ENCODE measurements at regions not wholly inside any gene's neighbourhood (a gene's known extent, or its start where the extent isn't known, plus 50 kb on each side); places are given as distances from the start of the nearest gene placed in this dataset.

GRCh38 chr3:106399761-106400160, 530.9 kb upstream of the CBLB start:
- H3K79me2 ChIP-seq: no peaks in the 10 kb centered on the region
- peaks cover 6% of the 10 kb centered on the region for H3K4me1 ChIP-seq (ENCODE audit: insufficient read depth)
- TF ChIP-seq EZH2phosphoT487 (IDR thresholded peaks at IDR 0.05; ENCODE audit: low read depth, severe bottlenecking, unreplicated experiment) (no peak), EZH2 (IDR thresholded peaks at IDR 0.05; ENCODE audit: borderline replicate concordance) (no peak), CTCF (IDR thresholded peaks at IDR 0.05; ENCODE audit: poor library complexity) (no peak)
- no peaks in the 10 kb centered on the region for H3K36me3 ChIP-seq (replicated peaks; ENCODE audit: insufficient read depth, low read depth)
- H2AFZ ChIP-seq: no peak overlapping the region
- no peaks in the 10 kb centered on the region for H3K9me3 ChIP-seq (ENCODE audit: low read depth)
- H3K27me3 ChIP-seq: no peaks in the 10 kb centered on the region
- DNase-seq (ENCODE audit: low spot score): no peak
- H3K9me2 ChIP-seq (replicated peaks; ENCODE audit: insufficient read depth): no peaks in the 10 kb centered on the region
- peak overlapping the region; percentile 1 for H3K4me2 ChIP-seq
- 66% methylated on average over 4 of the region's 4 CpGs for WGBS (ENCODE audit: low lambda C conversion rate, missing lambda C conversion rate)
- H4K20me1 ChIP-seq (ENCODE audit: insufficient read depth, poor library complexity, severe bottlenecking): no peaks in the 10 kb centered on the region
- H3K27ac ChIP-seq: no peak overlapping the region
- H3K4me3 ChIP-seq: no peak overlapping the region

GRCh38 chr3:106401666-106402490, 533.1 kb upstream of the CBLB start:
- DNase-seq (ENCODE audit: low spot score): no peak
- Histone ChIP-seq H3K36me3 (replicated peaks; ENCODE audit: insufficient read depth, low read depth) (no peaks in the 10 kb centered on the region), H3K4me2 (no peak overlapping the region), H3K4me1 (ENCODE audit: insufficient read depth) (peaks cover 6% of the 10 kb centered on the region), H3K4me3 (no peak overlapping the region), H3K27ac (no peak overlapping the region), H2AFZ (no peak overlapping the region), H3K9me2 (replicated peaks; ENCODE audit: insufficient read depth) (no peaks in the 10 kb centered on the region), H4K20me1 (ENCODE audit: insufficient read depth, poor library complexity, severe bottlenecking) (no peaks in the 10 kb centered on the region), H3K9me3 (ENCODE audit: low read depth) (no peaks in the 10 kb centered on the region), H3K79me2 (no peaks in the 10 kb centered on the region), H3K27me3 (no peaks in the 10 kb centered on the region)
- no peak for TF ChIP-seq EZH2 (IDR thresholded peaks at IDR 0.05; ENCODE audit: borderline replicate concordance)
- no peak for TF ChIP-seq CTCF (IDR thresholded peaks at IDR 0.05; ENCODE audit: poor library complexity)
- no peak for TF ChIP-seq EZH2phosphoT487 (IDR thresholded peaks at IDR 0.05; ENCODE audit: low read depth, severe bottlenecking, unreplicated experiment)
- WGBS (ENCODE audit: low lambda C conversion rate, missing lambda C conversion rate): 76% methylated on average over 3 of the region's 3 CpGs

GRCh38 chr3:106403371-106404145, 534.7 kb upstream of the CBLB start:
- Histone ChIP-seq H3K79me2 (no peaks in the 10 kb centered on the region), H3K4me3 (no peak overlapping the region), H3K27ac (no peak overlapping the region), H3K4me2 (no peak overlapping the region), H3K9me3 (ENCODE audit: low read depth) (no peaks in the 10 kb centered on the region), H4K20me1 (ENCODE audit: insufficient read depth, poor library complexity, severe bottlenecking) (no peaks in the 10 kb centered on the region), H3K4me1 (ENCODE audit: insufficient read depth) (peaks cover 6% of the 10 kb centered on the region), H3K27me3 (no peaks in the 10 kb centered on the region), H3K9me2 (replicated peaks; ENCODE audit: insufficient read depth) (no peaks in the 10 kb centered on the region), H3K36me3 (replicated peaks; ENCODE audit: insufficient read depth, low read depth) (no peaks in the 10 kb centered on the region), H2AFZ (no peak overlapping the region)
- DNase-seq (ENCODE audit: low spot score): no peak
- no peak for TF ChIP-seq CTCF (IDR thresholded peaks at IDR 0.05; ENCODE audit: poor library complexity)
- TF ChIP-seq EZH2phosphoT487 (IDR thresholded peaks at IDR 0.05; ENCODE audit: low read depth, severe bottlenecking, unreplicated experiment): no peak
- TF ChIP-seq EZH2 (IDR thresholded peaks at IDR 0.05; ENCODE audit: borderline replicate concordance): no peak
- WGBS (ENCODE audit: low lambda C conversion rate, missing lambda C conversion rate): 91% methylated on average over 7 of the region's 7 CpGs
